Esophagus muscularis mucosa (tissue), 4 donors: ENCODE measurements at regions not wholly inside any gene's neighbourhood (a gene's known extent, or its start where the extent isn't known, plus 50 kb on each side); places are given as distances from the start of the nearest gene placed in this dataset.

Experiments
- CTCF ChIP-seq, 3 experiments: fragments of 200-600 bp in 2 of 3; fragments of 450-650 bp in 1 of 3; sonication (generic) in 2 of 3; IDR thresholded peaks; one replicate each; pipeline ENCODE4 v1.5.1; 2017 to 2019; ENCODE audit warnings: antibody characterized with exemption in 3 of 3, mild to moderate bottlenecking in 2 of 3, moderate library complexity in 1 of 3
- EP300 ChIP-seq: sonication (generic); formaldehyde crosslinking; IDR thresholded peaks from one replicate; pipeline ENCODE4 v1.6.1; 2017; ENCODE audit warnings: antibody characterized with exemption
- POLR2A ChIP-seq: fragments of 450-650 bp; IDR thresholded peaks from one replicate; pipeline ENCODE4 v1.6.1; 2017; ENCODE audit warnings: antibody characterized with exemption, moderate library complexity, mild to moderate bottlenecking, low read depth
- POLR2AphosphoS5 ChIP-seq, 2 donors: sonication (generic); formaldehyde crosslinking; IDR thresholded peaks; one replicate each; pipeline ENCODE4 v1.6.1; 2017; ENCODE audit warnings: antibody characterized with exemption in 2 of 2

DNA sequence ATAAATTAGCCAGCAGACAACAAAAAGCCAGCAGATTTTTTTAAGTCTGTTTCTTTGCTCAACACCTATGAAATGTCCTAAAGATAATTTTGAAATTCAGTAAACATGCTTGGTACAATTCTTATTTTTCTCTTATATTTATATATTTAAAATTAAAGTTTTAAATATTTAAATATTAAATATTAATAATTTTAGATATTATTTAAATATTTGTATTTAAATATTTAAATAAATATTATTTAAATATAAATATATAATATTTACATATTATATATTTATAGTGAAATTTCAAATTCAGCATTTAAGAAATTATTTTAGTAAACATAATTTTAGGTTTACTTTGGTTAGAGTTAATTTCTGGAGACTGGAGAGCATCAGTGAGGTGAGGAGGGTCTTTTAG lies 1554.2 kb downstream of the NCAM2 start:
- TF ChIP-seq CTCF (IDR thresholded peaks at IDR 0.05) (no peak), EP300 (no peak), POLR2A (no peak), POLR2AphosphoS5 (IDR thresholded peaks at IDR 0.05) (no peak)
